Gastroesophageal sphincter (tissue), 3 donors: ENCODE measurements at regions not wholly inside any gene's neighbourhood (a gene's known extent, or its start where the extent isn't known, plus 50 kb on each side); places are given as distances from the start of the nearest gene placed in this dataset.

Experiments used
- CTCF ChIP-seq, 4 experiments: fragments of 200-600 bp in 2 of 4; fragments of 450-650 bp in 2 of 4; sonication (generic) in 1 of 4; IDR thresholded peaks; one replicate each; pipeline ENCODE4 v1.5.1; 2017 to 2019; ENCODE audit warnings: antibody characterized with exemption in 4 of 4, mild to moderate bottlenecking in 2 of 4, moderate library complexity in 2 of 4
- EP300 ChIP-seq: sonication (generic); formaldehyde crosslinking; IDR thresholded peaks from one replicate; pipeline ENCODE4 v1.6.1; 2017; ENCODE audit warnings: antibody characterized with exemption, mild to moderate bottlenecking
- POLR2A ChIP-seq, 2 donors: fragments of 450-650 bp; IDR thresholded peaks; one replicate each; pipeline ENCODE4 v1.6.1; 2017; ENCODE audit warnings: antibody characterized with exemption in 2 of 2, mild to moderate bottlenecking in 2 of 2, moderate library complexity in 1 of 2
- POLR2AphosphoS5 ChIP-seq: sonication (generic); formaldehyde crosslinking; IDR thresholded peaks from one replicate; pipeline ENCODE4 v1.6.1; 2017; ENCODE audit warnings: antibody characterized with exemption

GRCh38 chr12:107978641-107979040, 150.4 kb upstream of the WSCD2 start:
- TF ChIP-seq POLR2AphosphoS5 (no peak), CTCF (IDR thresholded peaks at IDR 0.05) (no peak), EP300 (no peak), POLR2A (IDR thresholded peaks at IDR 0.05) (no peak)
